NB4 (cell line): ENCODE measurements at regions not wholly inside any gene's neighbourhood (a gene's known extent, or its start where the extent isn't known, plus 50 kb on each side); places are given as distances from the start of the nearest gene placed in this dataset.

Experiments used
- DNase-seq: peaks from one replicate; pipeline ENCODE4 v3.0.0; 2010; ENCODE audit warnings: low read depth
- H3K4me3 ChIP-seq: one replicate; pipeline ENCODE4 v1.5.1; 2011; ENCODE audit warnings: mild to moderate bottlenecking, low read depth, low read length, moderate library complexity
- MYC ChIP-seq: IDR thresholded peaks from 2 replicates; pipeline ENCODE4 v1.6.1; 2011; ENCODE audit warnings: low read depth, low read length
- POLR2A ChIP-seq: IDR thresholded peaks from 2 replicates; pipeline ENCODE4 v1.6.1; 2011; ENCODE audit warnings: mild to moderate bottlenecking; ENCODE audit not compliant: insufficient read length; ENCODE audit errors: extremely low read depth
- TF ChIP-seq, protein P1 (sequence below): IDR thresholded peaks from 2 replicates; pipeline ENCODE4 v1.6.1; 2011; ENCODE audit warnings: low read depth, low read length
- TF ChIP-seq, protein P2 (sequence below): IDR thresholded peaks from one replicate; pipeline ENCODE4 v1.5.1; 2012; ENCODE audit warnings: low read depth, low read length

DNA sequence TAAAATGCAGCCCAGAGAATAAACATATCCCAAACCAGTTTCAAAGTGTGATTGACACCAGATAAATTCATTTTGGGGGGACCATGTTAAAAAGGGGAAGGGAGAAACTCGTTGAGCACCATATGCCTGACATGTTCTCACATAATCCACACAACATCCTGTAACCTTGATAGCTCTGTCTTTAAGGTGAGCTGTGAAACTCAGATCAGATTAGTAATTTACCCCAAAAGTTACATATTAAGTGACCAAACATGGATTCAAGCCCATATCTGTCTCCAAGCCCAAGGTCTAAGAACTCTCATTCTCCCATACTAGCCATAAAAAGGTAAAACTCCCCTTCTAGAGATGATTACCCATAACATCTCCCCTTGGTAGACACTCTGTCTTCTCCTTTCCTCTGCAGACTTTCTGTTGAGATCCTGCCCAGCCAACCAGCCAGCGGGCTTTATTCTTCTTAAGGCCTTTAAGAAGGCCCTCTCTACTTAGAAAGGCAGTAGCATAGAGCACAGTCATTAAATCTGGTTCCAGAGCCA lies 150.7 kb downstream of the CCDC34 start:
- TF ChIP-seq POLR2A, result no peak
- TF ChIP-seq, protein P1, sequence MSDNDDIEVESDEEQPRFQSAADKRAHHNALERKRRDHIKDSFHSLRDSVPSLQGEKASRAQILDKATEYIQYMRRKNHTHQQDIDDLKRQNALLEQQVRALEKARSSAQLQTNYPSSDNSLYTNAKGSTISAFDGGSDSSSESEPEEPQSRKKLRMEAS, result no peak
- TF ChIP-seq MYC, result no peak
- TF ChIP-seq, protein P2, sequence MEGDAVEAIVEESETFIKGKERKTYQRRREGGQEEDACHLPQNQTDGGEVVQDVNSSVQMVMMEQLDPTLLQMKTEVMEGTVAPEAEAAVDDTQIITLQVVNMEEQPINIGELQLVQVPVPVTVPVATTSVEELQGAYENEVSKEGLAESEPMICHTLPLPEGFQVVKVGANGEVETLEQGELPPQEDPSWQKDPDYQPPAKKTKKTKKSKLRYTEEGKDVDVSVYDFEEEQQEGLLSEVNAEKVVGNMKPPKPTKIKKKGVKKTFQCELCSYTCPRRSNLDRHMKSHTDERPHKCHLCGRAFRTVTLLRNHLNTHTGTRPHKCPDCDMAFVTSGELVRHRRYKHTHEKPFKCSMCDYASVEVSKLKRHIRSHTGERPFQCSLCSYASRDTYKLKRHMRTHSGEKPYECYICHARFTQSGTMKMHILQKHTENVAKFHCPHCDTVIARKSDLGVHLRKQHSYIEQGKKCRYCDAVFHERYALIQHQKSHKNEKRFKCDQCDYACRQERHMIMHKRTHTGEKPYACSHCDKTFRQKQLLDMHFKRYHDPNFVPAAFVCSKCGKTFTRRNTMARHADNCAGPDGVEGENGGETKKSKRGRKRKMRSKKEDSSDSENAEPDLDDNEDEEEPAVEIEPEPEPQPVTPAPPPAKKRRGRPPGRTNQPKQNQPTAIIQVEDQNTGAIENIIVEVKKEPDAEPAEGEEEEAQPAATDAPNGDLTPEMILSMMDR, result no peak
- DNase-seq, result no peak
- no peak overlapping the region for H3K4me3 ChIP-seq

DNA sequence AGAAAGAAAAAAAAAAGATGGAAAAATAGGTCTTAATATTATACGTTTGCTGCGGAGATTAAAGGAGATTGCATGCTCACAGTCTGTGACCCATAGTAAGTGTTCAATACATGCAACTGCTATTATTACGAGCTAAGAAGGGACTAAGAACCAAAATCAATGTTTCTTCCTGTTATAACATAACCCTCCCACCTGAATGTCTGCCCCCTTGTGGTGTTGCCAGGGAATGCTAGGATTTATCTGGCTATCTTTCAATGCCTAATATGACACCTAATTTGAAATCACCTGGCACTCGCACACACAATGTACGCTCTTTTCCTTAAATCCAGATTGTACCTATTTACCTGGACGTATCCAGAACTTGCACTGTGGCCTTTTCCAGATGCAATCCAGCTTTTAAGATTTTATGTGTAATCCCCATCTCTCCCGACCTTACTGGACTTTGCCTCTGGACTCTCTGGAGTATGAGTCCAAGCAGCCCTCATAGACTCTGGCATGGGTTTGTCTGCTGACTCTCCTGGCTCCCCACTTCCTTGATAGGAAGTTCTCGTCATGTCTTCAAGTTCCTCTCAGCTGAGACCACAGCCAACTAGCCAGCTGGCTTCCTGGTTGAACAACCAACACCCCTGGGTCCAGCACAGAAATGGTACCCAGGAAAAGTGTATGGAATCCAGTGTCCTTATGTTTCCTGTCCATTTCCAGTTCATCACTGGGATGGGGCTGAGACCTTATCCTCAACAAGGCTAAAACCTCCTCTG lies 151.5 kb downstream of the CCDC34 start:
- no peak overlapping the region for H3K4me3 ChIP-seq
- TF ChIP-seq, protein P2, result peak; percentile 56
- no peak for TF ChIP-seq MYC
- TF ChIP-seq, protein P1, result no peak
- DNase-seq, result peak; percentile 26

DNA sequence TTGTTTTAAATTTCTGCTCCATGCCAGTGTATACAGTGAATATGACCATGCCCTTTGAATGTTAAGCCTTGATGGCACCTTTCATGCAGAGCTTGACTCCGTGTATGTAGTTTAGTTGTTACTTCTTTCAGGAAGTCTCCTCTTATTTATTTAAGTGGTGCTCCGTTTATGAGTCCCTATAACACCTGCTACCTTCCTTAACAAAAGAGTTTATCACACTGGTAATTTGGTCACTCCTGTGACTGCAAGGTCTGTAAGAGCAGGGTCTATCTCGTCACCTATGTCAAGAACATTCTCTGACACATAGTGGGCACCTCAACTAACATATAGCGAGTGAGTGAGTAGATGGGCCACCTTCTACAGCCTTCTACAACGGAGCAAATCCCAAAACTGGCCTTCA lies 152.5 kb downstream of the CCDC34 start:
- TF ChIP-seq MYC, result no peak
- TF ChIP-seq, protein P1, result no peak
- TF ChIP-seq, protein P2, result no peak
- no peak for TF ChIP-seq POLR2A
- no peak for DNase-seq
- no peak overlapping the region for H3K4me3 ChIP-seq

DNA sequence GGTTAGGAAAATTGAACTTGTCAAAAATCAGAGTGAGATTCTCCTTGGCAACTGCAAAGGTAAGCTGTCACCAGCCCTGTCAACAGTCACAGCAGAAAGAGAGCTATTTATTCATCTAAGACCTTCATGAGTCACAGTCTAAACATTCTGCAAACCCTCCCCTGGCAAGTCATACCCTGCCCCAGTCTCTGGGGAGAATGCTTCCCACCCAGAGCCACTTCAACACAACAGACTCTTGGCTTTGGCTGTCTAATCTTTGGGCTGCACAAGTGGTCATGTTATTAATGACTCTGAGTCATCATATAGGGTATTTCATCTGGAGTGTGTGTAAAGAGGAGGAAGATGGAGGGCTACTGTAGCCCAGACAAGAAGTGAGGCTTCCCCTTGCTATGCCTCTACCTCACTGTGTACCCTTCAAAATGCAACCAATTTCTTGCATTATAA lies 153.4 kb downstream of the CCDC34 start:
- TF ChIP-seq, protein P1, result no peak
- TF ChIP-seq MYC (no peak), POLR2A (no peak)
- TF ChIP-seq, protein P2, result no peak
- H3K4me3 ChIP-seq, result no peak overlapping the region
- DNase-seq, result peak; percentile 94

DNA sequence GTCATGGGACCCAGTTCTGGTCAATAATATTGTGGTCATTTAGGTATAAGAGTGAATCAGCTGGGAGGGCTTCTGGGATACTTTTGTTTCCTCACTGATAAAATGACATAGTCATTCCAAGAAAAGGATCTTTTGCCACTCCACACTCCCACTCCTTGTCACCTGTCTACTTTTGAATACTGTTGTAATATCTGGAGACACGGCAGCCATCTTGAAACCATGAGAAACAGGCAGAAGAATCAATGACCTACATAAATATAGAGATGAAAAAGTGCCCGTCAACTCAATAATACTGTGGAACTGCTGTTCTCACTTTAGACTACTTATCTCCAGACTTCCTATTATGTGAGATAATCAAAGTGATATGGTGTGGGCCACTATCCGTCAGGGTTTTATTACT lies 154.2 kb downstream of the CCDC34 start:
- no peak overlapping the region for H3K4me3 ChIP-seq
- DNase-seq, result no peak
- TF ChIP-seq, protein P2, result no peak
- no peak for TF ChIP-seq POLR2A
- TF ChIP-seq MYC, result no peak
- TF ChIP-seq, protein P1, result no peak
